GM23338 (cell line): ENCODE measurements at regions not wholly inside any gene's neighbourhood (a gene's known extent, or its start where the extent isn't known, plus 50 kb on each side); places are given as distances from the start of the nearest gene placed in this dataset.

Experiments
- CREB1 ChIP-seq: fragments of 250-450 bp; sonication (Bioruptor Pico); IDR thresholded peaks from 2 replicates; pipeline ENCODE4 v1.5.0; 2020; ENCODE audit warnings: low read depth, mild to moderate bottlenecking, moderate library complexity
- EZH2 ChIP-seq: fragments of 200-600 bp; sonication (generic); IDR thresholded peaks from one replicate; pipeline ENCODE4 v1.8.0; 2017; ENCODE audit warnings: antibody characterized with exemption, mild to moderate bottlenecking, low read depth; ENCODE audit not compliant: unreplicated experiment
- JUNB ChIP-seq: IDR thresholded peaks from one replicate; pipeline ENCODE4 v1.6.1; 2016; ENCODE audit warnings: antibody characterized with exemption; ENCODE audit not compliant: unreplicated experiment
- NANOG ChIP-seq: IDR thresholded peaks from 2 replicates; pipeline ENCODE4 v1.6.1; 2016; ENCODE audit warnings: antibody characterized with exemption, borderline replicate concordance
- TF ChIP-seq, protein P1 (sequence below), 2 experiments: fragments of 200-600 bp in 1 of 2; sonication (generic) in 1 of 2; conservative IDR thresholded peaks; 2 replicates each; pipeline versions ENCODE4 v1.5.1 to v1.6.1; 2016 to 2017; ENCODE audit warnings: antibody characterized with exemption in 2 of 2, low read depth in 2 of 2, mild to moderate bottlenecking in 2 of 2, moderate library complexity in 1 of 2
- TF ChIP-seq, protein P2 (sequence below): IDR thresholded peaks from one replicate; pipeline ENCODE4 v1.6.1; 2018; ENCODE audit warnings: antibody characterized with exemption; ENCODE audit not compliant: unreplicated experiment

DNA sequence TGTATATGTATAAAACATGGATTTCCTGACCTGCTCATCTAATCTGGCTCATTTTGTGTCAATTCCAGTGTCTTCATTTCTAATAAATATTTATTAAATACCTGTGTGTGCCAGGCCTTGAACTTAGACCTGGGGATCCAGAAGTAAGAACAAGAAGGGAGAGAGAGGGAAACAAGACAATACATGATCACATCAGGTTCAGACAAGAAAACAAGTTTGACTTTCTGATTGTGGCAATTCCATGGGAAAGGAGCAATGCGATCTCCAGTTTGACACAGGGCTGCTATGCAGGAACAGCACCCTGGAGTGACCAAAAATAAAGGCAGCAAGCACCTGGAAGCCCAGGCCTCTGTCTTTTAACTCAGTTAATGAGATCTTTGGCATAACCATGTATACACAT lies 198.1 kb upstream of the ACTBL2 start:
- TF ChIP-seq, protein P1, sequence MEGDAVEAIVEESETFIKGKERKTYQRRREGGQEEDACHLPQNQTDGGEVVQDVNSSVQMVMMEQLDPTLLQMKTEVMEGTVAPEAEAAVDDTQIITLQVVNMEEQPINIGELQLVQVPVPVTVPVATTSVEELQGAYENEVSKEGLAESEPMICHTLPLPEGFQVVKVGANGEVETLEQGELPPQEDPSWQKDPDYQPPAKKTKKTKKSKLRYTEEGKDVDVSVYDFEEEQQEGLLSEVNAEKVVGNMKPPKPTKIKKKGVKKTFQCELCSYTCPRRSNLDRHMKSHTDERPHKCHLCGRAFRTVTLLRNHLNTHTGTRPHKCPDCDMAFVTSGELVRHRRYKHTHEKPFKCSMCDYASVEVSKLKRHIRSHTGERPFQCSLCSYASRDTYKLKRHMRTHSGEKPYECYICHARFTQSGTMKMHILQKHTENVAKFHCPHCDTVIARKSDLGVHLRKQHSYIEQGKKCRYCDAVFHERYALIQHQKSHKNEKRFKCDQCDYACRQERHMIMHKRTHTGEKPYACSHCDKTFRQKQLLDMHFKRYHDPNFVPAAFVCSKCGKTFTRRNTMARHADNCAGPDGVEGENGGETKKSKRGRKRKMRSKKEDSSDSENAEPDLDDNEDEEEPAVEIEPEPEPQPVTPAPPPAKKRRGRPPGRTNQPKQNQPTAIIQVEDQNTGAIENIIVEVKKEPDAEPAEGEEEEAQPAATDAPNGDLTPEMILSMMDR (conservative IDR thresholded peaks at IDR 0.05; ENCODE audit: low read depth in 2 of 2), result no peak
- TF ChIP-seq, protein P2, sequence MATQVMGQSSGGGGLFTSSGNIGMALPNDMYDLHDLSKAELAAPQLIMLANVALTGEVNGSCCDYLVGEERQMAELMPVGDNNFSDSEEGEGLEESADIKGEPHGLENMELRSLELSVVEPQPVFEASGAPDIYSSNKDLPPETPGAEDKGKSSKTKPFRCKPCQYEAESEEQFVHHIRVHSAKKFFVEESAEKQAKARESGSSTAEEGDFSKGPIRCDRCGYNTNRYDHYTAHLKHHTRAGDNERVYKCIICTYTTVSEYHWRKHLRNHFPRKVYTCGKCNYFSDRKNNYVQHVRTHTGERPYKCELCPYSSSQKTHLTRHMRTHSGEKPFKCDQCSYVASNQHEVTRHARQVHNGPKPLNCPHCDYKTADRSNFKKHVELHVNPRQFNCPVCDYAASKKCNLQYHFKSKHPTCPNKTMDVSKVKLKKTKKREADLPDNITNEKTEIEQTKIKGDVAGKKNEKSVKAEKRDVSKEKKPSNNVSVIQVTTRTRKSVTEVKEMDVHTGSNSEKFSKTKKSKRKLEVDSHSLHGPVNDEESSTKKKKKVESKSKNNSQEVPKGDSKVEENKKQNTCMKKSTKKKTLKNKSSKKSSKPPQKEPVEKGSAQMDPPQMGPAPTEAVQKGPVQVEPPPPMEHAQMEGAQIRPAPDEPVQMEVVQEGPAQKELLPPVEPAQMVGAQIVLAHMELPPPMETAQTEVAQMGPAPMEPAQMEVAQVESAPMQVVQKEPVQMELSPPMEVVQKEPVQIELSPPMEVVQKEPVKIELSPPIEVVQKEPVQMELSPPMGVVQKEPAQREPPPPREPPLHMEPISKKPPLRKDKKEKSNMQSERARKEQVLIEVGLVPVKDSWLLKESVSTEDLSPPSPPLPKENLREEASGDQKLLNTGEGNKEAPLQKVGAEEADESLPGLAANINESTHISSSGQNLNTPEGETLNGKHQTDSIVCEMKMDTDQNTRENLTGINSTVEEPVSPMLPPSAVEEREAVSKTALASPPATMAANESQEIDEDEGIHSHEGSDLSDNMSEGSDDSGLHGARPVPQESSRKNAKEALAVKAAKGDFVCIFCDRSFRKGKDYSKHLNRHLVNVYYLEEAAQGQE, result no peak
- no peak for TF ChIP-seq EZH2
- TF ChIP-seq JUNB, result no peak
- no peak for TF ChIP-seq CREB1
- no peak for TF ChIP-seq NANOG
